ENCODE measurements at regions not wholly inside any gene's neighbourhood (a gene's known extent, or its start where the extent isn't known, plus 50 kb on each side); places are given as distances from the start of the nearest gene placed in this dataset.
"Not testable (repeated sequence)": the region's sequence is repeated elsewhere in the genome, so short reads cannot be mapped to it uniquely, and the experiment has no call there.

- DNase-seq (ENCODE audit: low spot score): not testable (repeated sequence)
Observed at GRCh38 chr15:19844061-19844460, 697.5 kb downstream of the GOLGA6L6 start.

Measured in hematopoietic multipotent progenitor cell treated with erythropoietin and hydrocortisone succinate and interleukin-3 and kit ligand, for 17 days (in vitro differentiated cells).